GM12874 (cell line): ENCODE measurements at regions not wholly inside any gene's neighbourhood (a gene's known extent, or its start where the extent isn't known, plus 50 kb on each side); places are given as distances from the start of the nearest gene placed in this dataset.

Source experiments
- TF ChIP-seq, protein P1 (sequence below): IDR thresholded peaks from 2 replicates; pipeline ENCODE4 v1.5.1; 2011; ENCODE audit warnings: low read depth, mild to moderate bottlenecking, control low read depth, low read length, moderate library complexity; ENCODE audit not compliant: insufficient read depth

DNA sequence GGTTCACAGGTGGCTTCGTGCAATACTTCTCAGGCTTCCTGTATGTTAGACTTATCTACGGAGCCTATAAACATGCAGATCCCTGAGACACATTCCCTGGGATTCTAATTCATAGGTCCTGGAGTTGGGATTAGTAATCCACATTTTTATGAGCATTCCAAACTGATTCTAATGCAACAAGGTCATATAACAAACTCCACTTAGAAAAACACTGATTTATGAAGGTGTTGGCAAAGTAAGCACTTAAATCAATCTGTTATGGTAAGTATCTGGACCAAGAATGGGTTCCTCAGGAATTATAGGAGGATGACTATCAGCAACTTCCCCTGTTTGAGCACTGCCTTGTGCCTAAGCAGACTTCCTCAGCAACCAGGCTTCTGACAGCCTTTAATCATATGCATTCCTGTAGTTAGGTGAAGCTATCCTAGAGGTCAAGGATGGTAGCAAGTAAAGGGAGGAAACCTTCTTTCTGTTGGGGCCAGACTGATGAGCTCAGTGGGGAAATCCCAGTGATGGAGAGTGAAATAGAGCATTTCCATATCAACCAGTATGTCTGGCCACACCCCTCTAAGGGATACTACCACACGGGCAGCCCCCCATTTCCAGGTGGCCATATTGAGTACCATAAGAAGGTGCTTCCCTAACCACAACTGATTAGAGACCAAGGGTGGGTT, 89.6 kb downstream of the RASSF10 start:
- TF ChIP-seq, protein P1, sequence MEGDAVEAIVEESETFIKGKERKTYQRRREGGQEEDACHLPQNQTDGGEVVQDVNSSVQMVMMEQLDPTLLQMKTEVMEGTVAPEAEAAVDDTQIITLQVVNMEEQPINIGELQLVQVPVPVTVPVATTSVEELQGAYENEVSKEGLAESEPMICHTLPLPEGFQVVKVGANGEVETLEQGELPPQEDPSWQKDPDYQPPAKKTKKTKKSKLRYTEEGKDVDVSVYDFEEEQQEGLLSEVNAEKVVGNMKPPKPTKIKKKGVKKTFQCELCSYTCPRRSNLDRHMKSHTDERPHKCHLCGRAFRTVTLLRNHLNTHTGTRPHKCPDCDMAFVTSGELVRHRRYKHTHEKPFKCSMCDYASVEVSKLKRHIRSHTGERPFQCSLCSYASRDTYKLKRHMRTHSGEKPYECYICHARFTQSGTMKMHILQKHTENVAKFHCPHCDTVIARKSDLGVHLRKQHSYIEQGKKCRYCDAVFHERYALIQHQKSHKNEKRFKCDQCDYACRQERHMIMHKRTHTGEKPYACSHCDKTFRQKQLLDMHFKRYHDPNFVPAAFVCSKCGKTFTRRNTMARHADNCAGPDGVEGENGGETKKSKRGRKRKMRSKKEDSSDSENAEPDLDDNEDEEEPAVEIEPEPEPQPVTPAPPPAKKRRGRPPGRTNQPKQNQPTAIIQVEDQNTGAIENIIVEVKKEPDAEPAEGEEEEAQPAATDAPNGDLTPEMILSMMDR: no peak

DNA sequence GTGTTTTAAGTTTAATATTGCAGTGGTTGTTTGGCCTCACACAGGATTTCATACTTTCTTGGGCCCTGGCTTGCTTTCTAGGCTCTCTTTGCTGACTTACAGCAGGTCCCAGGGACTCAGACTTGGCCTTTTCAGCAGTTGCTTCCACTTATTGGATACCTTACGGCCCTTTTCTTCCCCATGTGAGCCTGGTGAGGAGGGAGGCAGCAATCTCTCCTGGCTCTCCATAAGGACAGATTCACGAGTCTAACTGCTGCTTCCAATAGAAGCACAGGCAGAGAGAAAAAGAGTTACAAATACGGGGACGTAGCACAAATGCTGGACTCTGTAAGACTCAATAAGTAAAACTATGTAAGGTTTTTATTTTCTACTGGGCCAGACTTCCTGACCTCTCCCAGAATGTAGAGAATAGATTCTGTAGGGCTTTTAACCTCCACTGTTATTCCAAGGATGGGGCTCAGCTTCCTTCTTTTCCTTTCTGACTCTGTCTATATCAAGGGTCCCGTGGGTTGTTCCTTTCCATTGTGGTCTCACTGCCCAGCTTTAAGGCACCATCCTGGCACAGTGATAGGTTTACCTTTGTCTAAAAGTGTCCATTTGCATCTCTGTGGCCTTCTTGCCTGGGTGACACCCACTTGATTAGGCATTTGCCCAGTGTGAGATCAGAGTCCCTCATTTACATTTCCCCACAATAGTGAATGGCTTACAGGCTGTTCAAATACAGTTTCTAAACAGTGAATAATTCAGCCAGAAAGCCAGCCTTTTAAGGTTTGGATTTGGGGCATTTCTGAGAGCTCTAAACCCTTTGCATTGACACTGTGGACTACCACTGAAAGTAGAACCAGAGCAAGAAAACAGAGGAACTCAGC, 92.8 kb downstream of the RASSF10 start:
- TF ChIP-seq, protein P1: no peak

DNA sequence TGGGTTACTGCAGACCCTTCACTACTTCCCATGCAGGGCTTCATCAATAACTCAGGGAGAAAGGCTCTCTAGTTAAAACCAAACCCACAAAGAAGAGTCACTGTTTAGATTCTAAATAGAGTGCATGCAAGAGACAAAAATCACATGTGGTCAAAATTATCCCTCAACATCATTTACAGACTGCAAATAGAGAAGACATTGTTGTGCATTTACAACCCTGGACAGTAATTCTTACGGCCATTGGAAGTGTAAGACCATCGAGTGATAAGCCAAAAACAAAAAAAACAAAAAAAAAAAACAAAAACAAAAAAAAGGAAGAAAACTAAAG, 93.4 kb downstream of the RASSF10 start:
- TF ChIP-seq, protein P1: no peak

DNA sequence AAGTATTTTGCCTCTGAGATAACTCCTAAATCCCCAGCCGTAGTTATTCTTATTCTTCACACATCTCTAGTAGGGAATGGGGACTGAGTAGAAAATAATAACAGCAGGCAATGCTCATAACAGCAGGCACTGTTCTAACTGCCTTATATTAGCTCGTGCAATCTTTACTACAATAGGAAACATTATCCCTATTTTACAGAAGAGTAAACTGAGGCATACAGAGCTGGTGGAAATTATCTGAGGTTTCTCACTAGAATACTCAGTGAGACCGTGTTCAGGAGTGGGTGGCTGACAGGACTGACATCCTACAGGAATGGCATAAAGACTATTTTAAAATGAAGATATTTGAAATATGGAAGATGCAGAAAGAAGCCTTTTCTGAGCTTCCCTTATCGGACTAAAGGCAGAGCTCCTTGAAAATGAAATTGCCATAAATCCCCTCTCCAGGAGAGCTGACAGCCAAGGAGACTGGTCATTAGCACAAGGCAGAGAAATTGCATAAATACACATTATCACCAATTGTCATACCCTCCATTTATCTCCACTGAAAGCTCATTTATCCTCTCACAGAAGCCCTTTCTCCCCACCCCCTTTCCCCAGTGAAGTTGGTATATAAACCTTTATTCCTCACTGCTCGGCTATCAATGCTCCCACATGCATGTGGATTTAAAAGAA, 93.9 kb downstream of the RASSF10 start:
- TF ChIP-seq, protein P1: no peak

DNA sequence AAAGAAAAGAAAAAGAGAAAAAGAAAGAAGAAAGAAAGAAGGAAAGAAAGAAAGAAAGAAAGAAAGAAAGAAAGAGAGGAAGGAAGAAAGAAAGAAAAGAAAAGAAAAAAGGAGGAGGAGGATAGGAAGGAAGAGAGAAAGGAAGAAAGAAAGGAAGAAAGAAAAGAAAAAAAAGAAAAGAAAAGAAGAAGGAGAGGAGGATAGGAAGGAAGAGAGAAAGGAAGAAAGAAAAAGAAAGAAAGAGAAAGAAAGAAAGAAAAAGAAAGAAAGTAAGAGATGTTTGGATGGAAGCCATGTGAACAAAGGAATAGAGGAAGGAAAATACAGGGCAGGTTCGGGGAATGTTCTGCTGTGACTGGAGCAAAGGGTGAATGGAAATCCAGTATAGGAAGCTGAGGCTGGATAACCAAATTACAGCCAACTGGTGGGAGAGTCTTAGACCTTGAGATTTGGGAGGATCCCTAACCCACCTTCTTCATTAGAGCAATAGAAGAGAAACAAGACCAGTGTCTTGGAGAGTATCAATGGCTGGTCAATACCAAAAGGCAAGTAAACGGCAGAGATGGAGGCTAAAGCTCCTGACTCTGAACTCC, 94.9 kb downstream of the RASSF10 start:
- TF ChIP-seq, protein P1: no peak

DNA sequence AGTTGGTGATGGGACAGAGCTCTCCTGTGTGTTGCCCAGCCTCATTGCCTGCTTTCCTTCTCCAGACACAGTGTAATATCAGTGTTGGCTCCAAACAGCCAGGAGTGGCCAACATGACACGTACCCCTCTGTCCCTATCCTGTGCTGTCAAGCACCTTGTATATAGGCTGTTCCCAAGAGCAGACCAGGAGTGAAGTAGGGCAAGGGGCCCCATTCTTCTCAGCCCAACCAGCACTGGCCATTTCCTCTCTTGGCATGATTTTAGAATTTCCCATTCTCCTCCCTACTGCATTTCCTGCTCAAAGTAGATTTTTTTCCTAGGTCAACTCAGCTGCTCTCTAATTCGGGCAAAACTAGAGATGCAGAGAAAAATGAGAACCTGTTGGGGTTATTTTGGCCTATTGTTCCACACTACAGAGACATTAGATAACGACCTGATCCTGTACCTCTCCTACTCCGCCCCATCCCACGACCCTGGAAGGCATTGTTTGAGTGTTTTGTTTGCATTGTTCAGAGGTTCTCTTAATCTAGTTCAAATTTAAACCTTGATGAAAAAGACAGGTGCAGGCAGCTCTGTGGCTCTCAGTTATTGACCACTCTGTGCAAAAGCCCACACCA, 95.6 kb downstream of the RASSF10 start:
- TF ChIP-seq, protein P1: no peak
